ENCODE measurements at regions not wholly inside any gene's neighbourhood (a gene's known extent, or its start where the extent isn't known, plus 50 kb on each side); places are given as distances from the start of the nearest gene placed in this dataset.
"Not testable (repeated sequence)": the region's sequence is repeated elsewhere in the genome, so short reads cannot be mapped to it uniquely, and the experiment has no call there.

GRCh38 chr4:161280929-161281328 is 882.9 kb downstream of the FSTL5 start:
- no peaks in the 10 kb centered on the region for H3K4me1 ChIP-seq (ENCODE audit: control insufficient read depth in 1 of 2, insufficient read depth in 2 of 2, low read length in 2 of 2)
- no peaks in the 10 kb centered on the region for H3K36me3 ChIP-seq (ENCODE audit: control insufficient read depth in 1 of 2, insufficient read depth in 2 of 2, low read length in 1 of 2)
- no peaks in the 10 kb centered on the region for H3K9me3 ChIP-seq (ENCODE audit: control insufficient read depth, low read length)
- no peak overlapping the region for H3K4me3 ChIP-seq (ENCODE audit: low read length in 2 of 2)
- intact Hi-C loops (cut with DNase I): no loop called here
- ATAC-seq (ENCODE audit: low FRiP score) (no peak), DNase-seq (no peak)
- H3K27ac ChIP-seq (ENCODE audit: low read depth in 1 of 2, low read length in 2 of 2): no peak overlapping the region
- H3K27me3 ChIP-seq (ENCODE audit: control insufficient read depth in 1 of 2, insufficient read depth in 2 of 2, low read length in 1 of 2): no peaks in the 10 kb centered on the region
- WGBS, 2 donors: 55 to 69% methylated on average over 2 of the region's 2 CpGs

- no peaks in the 10 kb centered on the region for H3K4me1 ChIP-seq (ENCODE audit: control insufficient read depth in 1 of 2, insufficient read depth in 2 of 2, low read length in 2 of 2)
- H3K36me3 ChIP-seq (ENCODE audit: control insufficient read depth in 1 of 2, insufficient read depth in 2 of 2, low read length in 1 of 2): no peaks in the 10 kb centered on the region
- 8 to 31% methylated on average over 2 of the region's 2 CpGs for WGBS, 2 donors
- ATAC-seq (ENCODE audit: low FRiP score) (no peak), DNase-seq (no peak)
- no peak overlapping the region for H3K4me3 ChIP-seq (ENCODE audit: low read length in 2 of 2)
- H3K27me3 ChIP-seq (ENCODE audit: control insufficient read depth in 1 of 2, insufficient read depth in 2 of 2, low read length in 1 of 2): no peaks in the 10 kb centered on the region
- H3K27ac ChIP-seq (ENCODE audit: low read depth in 1 of 2, low read length in 2 of 2): no peak overlapping the region
- H3K9me3 ChIP-seq (ENCODE audit: control insufficient read depth, low read length): no peaks in the 10 kb centered on the region
- intact Hi-C loops (cut with DNase I): no loop called here
Measured at GRCh38 chr4:161279095-161279494, 884.7 kb downstream of the FSTL5 start.

DNA sequence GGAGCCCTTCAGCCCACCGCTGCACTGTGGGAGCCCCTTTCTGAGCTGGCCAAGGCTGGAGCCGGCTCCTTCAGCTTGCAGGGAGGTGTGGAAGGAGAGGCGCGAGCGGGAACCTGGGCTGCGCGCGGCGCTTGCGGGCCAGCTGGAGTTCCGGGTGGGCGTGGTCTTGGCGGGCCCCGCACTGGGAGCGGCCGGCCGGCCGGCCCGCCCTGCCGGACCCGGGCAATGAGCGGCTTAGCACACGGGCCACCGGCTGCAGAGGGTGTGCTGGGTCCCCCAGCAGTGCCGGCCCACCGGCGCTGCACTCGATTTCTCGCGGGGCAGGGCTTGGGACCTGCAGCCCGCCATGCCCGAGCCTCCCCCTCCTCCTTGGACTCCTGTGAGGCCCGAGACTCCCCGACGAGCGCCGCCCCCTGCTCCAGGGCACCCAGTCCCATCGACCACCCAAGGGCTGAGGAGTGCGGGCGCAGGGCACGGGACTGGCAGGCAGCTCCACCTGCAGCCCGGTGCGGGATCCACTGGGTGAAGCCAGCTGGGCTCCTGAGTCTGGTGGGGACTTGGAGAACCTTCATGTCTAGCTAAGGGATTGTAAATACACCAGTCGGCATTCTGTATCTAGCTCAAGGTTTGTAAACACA is 886.5 kb downstream of the FSTL5 start:
- H3K9me3 ChIP-seq (ENCODE audit: control insufficient read depth, low read length); ATAC-seq (ENCODE audit: low FRiP score); H3K27me3 ChIP-seq (ENCODE audit: control insufficient read depth in 1 of 2, insufficient read depth in 2 of 2, low read length in 1 of 2); DNase-seq; H3K4me1 ChIP-seq (ENCODE audit: control insufficient read depth in 1 of 2, insufficient read depth in 2 of 2, low read length in 2 of 2); H3K4me3 ChIP-seq (ENCODE audit: low read length in 2 of 2); H3K27ac ChIP-seq (ENCODE audit: low read depth in 1 of 2, low read length in 2 of 2); H3K36me3 ChIP-seq (ENCODE audit: control insufficient read depth in 1 of 2, insufficient read depth in 2 of 2, low read length in 1 of 2); intact Hi-C loops (cut with DNase I): not testable (repeated sequence)
- WGBS, 2 donors: 93 to 95% methylated on average over 31 to 44 of the region's 44 CpGs

DNA sequence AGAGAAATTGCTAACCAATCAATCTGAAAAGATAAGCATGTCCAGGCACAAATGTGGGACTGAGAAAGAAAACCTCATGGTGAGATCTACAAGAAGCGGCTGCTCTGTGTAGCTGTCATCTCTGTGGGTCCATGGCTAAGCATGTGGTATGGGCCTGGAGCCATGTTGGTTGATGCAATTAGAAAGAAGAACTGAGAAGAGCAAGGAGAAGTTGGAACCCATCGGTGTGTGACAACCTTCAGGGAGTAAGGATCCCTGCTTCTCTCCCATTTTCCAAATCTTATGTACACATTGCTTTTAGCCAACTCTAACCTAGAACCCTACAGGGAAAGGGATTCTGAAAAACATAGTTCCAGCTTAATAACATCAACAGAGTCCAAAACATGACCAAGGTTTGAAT is 890.2 kb downstream of the FSTL5 start:
- Histone ChIP-seq H3K27ac (ENCODE audit: low read depth in 1 of 2, low read length in 2 of 2) (no peak overlapping the region), H3K36me3 (ENCODE audit: control insufficient read depth in 1 of 2, insufficient read depth in 2 of 2, low read length in 1 of 2) (no peaks in the 10 kb centered on the region), H3K4me3 (ENCODE audit: low read length in 2 of 2) (no peak overlapping the region), H3K9me3 (ENCODE audit: control insufficient read depth, low read length) (no peaks in the 10 kb centered on the region), H3K4me1 (ENCODE audit: control insufficient read depth in 1 of 2, insufficient read depth in 2 of 2, low read length in 2 of 2) (no peaks in the 10 kb centered on the region), H3K27me3 (ENCODE audit: control insufficient read depth in 1 of 2, insufficient read depth in 2 of 2, low read length in 1 of 2) (no peaks in the 10 kb centered on the region)
- intact Hi-C loops (cut with DNase I): no loop called here
- DNase-seq (no peak), ATAC-seq (ENCODE audit: low FRiP score) (no peak)
- WGBS, 2 donors: 91 to 98% methylated on average over 2 of the region's 2 CpGs

GRCh38 chr4:161260819-161261218 is 903.0 kb downstream of the FSTL5 start:
- H3K4me1 ChIP-seq (ENCODE audit: control insufficient read depth in 1 of 2, insufficient read depth in 2 of 2, low read length in 2 of 2): no peaks in the 10 kb centered on the region
- 67 to 69% methylated on average over 1 of the region's 1 CpG for WGBS, 2 donors
- H3K36me3 ChIP-seq (ENCODE audit: control insufficient read depth in 1 of 2, insufficient read depth in 2 of 2, low read length in 1 of 2): no peaks in the 10 kb centered on the region
- H3K9me3 ChIP-seq (ENCODE audit: control insufficient read depth, low read length): peaks cover 2% of the 10 kb centered on the region
- ATAC-seq (ENCODE audit: low FRiP score) (no peak), DNase-seq (no peak)
- intact Hi-C loops (cut with DNase I): no loop called here
- H3K27me3 ChIP-seq (ENCODE audit: control insufficient read depth in 1 of 2, insufficient read depth in 2 of 2, low read length in 1 of 2): no peaks in the 10 kb centered on the region
- no peak overlapping the region for H3K27ac ChIP-seq (ENCODE audit: low read depth in 1 of 2, low read length in 2 of 2)
- H3K4me3 ChIP-seq (ENCODE audit: low read length in 2 of 2): no peak overlapping the region

GRCh38 chr4:161256716-161257115 is 907.1 kb downstream of the FSTL5 start:
- DNase-seq (no peak), ATAC-seq (ENCODE audit: low FRiP score) (no peak)
- 82 to 89% methylated on average over 4 of the region's 4 CpGs for WGBS, 2 donors
- Histone ChIP-seq H3K4me3 (ENCODE audit: low read length in 2 of 2) (no peak overlapping the region), H3K27ac (ENCODE audit: low read depth in 1 of 2, low read length in 2 of 2) (no peak overlapping the region), H3K4me1 (ENCODE audit: control insufficient read depth in 1 of 2, insufficient read depth in 2 of 2, low read length in 2 of 2) (no peaks in the 10 kb centered on the region), H3K36me3 (ENCODE audit: control insufficient read depth in 1 of 2, insufficient read depth in 2 of 2, low read length in 1 of 2) (no peaks in the 10 kb centered on the region), H3K9me3 (ENCODE audit: control insufficient read depth, low read length) (peaks cover 6% of the 10 kb centered on the region), H3K27me3 (ENCODE audit: control insufficient read depth in 1 of 2, insufficient read depth in 2 of 2, low read length in 1 of 2) (no peaks in the 10 kb centered on the region)
- intact Hi-C loops (cut with DNase I): no loop called here

DNA sequence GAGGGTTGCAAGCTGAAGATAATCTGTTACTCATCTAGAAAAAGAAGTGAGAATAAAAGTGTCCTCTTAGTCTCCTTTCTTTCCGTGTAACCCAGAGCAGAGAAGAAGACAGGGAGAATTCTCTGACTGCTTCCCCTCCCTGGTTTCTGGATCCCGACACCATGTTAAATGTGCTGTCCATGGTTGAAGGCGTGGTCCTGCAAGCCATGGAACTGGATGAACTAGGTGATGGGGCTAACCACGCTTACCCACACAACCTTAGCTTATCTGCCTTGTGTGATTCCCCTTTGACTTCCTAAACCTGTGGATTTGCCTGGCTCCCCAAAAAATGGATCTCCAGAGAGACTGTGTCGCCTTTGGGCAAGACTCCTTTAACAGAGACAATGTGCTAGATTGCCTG is 907.6 kb downstream of the FSTL5 start:
- WGBS, 2 donors: 88 to 92% methylated on average over 5 of the region's 5 CpGs
- Histone ChIP-seq H3K36me3 (ENCODE audit: control insufficient read depth in 1 of 2, insufficient read depth in 2 of 2, low read length in 1 of 2) (no peaks in the 10 kb centered on the region), H3K9me3 (ENCODE audit: control insufficient read depth, low read length) (peaks cover 6% of the 10 kb centered on the region), H3K4me1 (ENCODE audit: control insufficient read depth in 1 of 2, insufficient read depth in 2 of 2, low read length in 2 of 2) (no peaks in the 10 kb centered on the region), H3K27me3 (ENCODE audit: control insufficient read depth in 1 of 2, insufficient read depth in 2 of 2, low read length in 1 of 2) (no peaks in the 10 kb centered on the region), H3K4me3 (ENCODE audit: low read length in 2 of 2) (no peak overlapping the region), H3K27ac (ENCODE audit: low read depth in 1 of 2, low read length in 2 of 2) (no peak overlapping the region)
- DNase-seq (no peak), ATAC-seq (ENCODE audit: low FRiP score) (no peak)
- intact Hi-C loops (cut with DNase I): no loop called here

DNA sequence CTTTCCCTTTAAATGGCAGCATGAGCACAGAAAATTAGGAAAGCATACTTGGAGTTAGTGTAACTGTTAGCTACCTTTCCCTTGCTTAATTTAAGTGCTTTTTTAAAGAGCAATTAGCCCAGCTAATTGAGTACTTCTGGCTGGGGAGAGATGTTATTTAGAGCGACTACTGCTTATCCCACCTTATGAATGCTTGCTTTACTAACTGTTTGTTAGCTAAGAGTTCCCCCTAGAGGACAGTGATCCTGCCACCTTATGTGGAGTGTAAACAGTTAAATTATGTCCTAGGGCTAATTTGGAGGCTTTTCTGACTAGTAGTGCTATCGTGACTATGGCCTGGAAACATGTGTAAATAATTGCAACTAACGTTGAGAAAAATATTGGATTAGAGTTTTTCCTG is 909.4 kb downstream of the FSTL5 start:
- no peak for DNase-seq
- no peak for ATAC-seq (ENCODE audit: low FRiP score)
- H3K27me3 ChIP-seq (ENCODE audit: control insufficient read depth in 1 of 2, insufficient read depth in 2 of 2, low read length in 1 of 2): no peaks in the 10 kb centered on the region
- WGBS, 2 donors: 63 to 77% methylated on average over 3 of the region's 3 CpGs
- intact Hi-C loops (cut with DNase I): no loop called here
- H3K36me3 ChIP-seq (ENCODE audit: control insufficient read depth in 1 of 2, insufficient read depth in 2 of 2, low read length in 1 of 2): no peaks in the 10 kb centered on the region
- H3K9me3 ChIP-seq (ENCODE audit: control insufficient read depth, low read length): peaks cover 6% of the 10 kb centered on the region
- no peaks in the 10 kb centered on the region for H3K4me1 ChIP-seq (ENCODE audit: control insufficient read depth in 1 of 2, insufficient read depth in 2 of 2, low read length in 2 of 2)
- no peak overlapping the region for H3K27ac ChIP-seq (ENCODE audit: low read depth in 1 of 2, low read length in 2 of 2)
- peak overlapping the region in 1 of 2 donors; percentile 8 for H3K4me3 ChIP-seq (ENCODE audit: low read length in 2 of 2)

DNA sequence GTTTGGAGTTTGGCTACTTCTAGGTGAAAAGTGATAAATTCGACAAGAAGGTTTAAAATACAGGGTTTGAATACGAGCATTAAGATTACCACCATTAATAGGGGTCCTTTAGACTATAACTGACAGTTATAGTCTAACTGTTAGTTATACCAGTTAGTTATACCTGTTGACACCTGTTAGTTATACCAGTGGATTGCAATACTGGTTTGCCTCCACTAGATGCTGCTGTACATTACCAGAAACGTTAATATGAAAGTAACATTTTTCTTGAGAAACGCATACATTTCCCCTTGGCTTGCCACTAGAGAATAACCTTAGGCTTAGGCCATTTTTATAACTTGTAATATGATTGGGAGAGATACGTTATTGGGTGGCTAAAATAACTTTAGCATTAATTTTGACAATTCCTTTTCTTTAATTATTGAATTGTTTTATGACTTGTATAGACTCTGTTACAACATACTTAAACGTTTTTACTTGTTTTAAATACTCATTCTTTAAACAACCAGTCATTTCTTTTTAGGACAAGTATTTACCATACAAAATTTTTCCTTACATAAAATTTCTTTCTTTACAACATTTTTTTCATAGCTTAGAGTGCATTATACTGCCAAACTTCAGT is 911.2 kb downstream of the FSTL5 start:
- ATAC-seq (ENCODE audit: low FRiP score): no peak
- DNase-seq: no peak
- no peak overlapping the region for H3K27ac ChIP-seq (ENCODE audit: low read depth in 1 of 2, low read length in 2 of 2)
- H3K4me1 ChIP-seq (ENCODE audit: control insufficient read depth in 1 of 2, insufficient read depth in 2 of 2, low read length in 2 of 2): no peaks in the 10 kb centered on the region
- H3K4me3 ChIP-seq (ENCODE audit: low read length in 2 of 2): no peak overlapping the region
- intact Hi-C loops (cut with DNase I): no loop called here
- H3K9me3 ChIP-seq (ENCODE audit: control insufficient read depth, low read length): peaks cover 6% of the 10 kb centered on the region
- 46 to 57% methylated on average over 6 of the region's 6 CpGs for WGBS, 2 donors
- H3K27me3 ChIP-seq (ENCODE audit: control insufficient read depth in 1 of 2, insufficient read depth in 2 of 2, low read length in 1 of 2): no peaks in the 10 kb centered on the region
- no peaks in the 10 kb centered on the region for H3K36me3 ChIP-seq (ENCODE audit: control insufficient read depth in 1 of 2, insufficient read depth in 2 of 2, low read length in 1 of 2)

Data from aorta (tissue), 5 donors.